SK-N-SH (cell line): ENCODE measurements at regions not wholly inside any gene's neighbourhood (a gene's known extent, or its start where the extent isn't known, plus 50 kb on each side); places are given as distances from the start of the nearest gene placed in this dataset.

Experiments used
- CTCF ChIA-PET: fragments of 300-600, 350-600 bp; formaldehyde crosslinking; extraction: SDS; loops from one replicate; lab custom pipeline; 2021; lab: Yijun Ruan, JAX
- POLR2A ChIA-PET: fragments of 350-600 bp; sonication (Branson Sonifier 250); formaldehyde crosslinking; extraction: SDS; loops from one replicate; lab custom pipeline; 2020; ENCODE audit warnings: antibody characterized with exemption, inconsistent platforms; lab: Yijun Ruan, JAX
- DNase-seq: peaks from one replicate; pipeline ENCODE4 v3.0.0; 2012
- H2AFZ ChIP-seq: fragments of 200-600 bp; sonication (generic); 2 replicates; pipeline ENCODE4 v1.8.1; 2016; ENCODE audit warnings: antibody characterized with exemption, mild to moderate bottlenecking, low read depth
- H3F3A ChIP-seq: fragments of 200-600 bp; sonication (generic); replicated peaks from 2 replicates; pipeline ENCODE3; 2016; ENCODE audit warnings: antibody characterized with exemption, mild to moderate bottlenecking; ENCODE audit not compliant: insufficient read depth
- H3K27ac ChIP-seq, 2 experiments: fragments of 200-500 bp in 1 of 2; fragments of 200-600 bp in 1 of 2; sonication (Bioruptor generic) in 1 of 2; sonication (generic), shearing (Covaris generic) in 1 of 2; 2 replicates each; pipeline versions ENCODE4 v1.5.1 to v1.6.1; 2014 to 2016; ENCODE audit warnings: low read depth in 2 of 2, inconsistent platforms in 1 of 2, low read length in 1 of 2, mild to moderate bottlenecking in 1 of 2, mixed read lengths in 1 of 2
- H3K27me3 ChIP-seq: fragments of 200-600 bp; sonication (generic), shearing (Covaris generic); 2 replicates; pipeline ENCODE4 v1.6.1; 2016; ENCODE audit warnings: mixed run types; ENCODE audit not compliant: insufficient read depth
- H3K36me3 ChIP-seq, 2 experiments: fragments of 200-500 bp in 1 of 2; fragments of 200-600 bp in 1 of 2; sonication (Bioruptor generic) in 1 of 2; sonication (generic) in 1 of 2; replicated peaks in 1 of 2; 2 replicates each; pipeline versions ENCODE3 to v1.5.1; 2014 to 2016; ENCODE audit warnings: low read length in 1 of 2, mild to moderate bottlenecking in 1 of 2; ENCODE audit not compliant: insufficient read depth in 2 of 2, control insufficient read depth in 1 of 2
- H3K4me1 ChIP-seq, 2 experiments: fragments of 200-500 bp in 1 of 2; fragments of 200-600 bp in 1 of 2; sonication (Bioruptor generic) in 1 of 2; sonication (generic), shearing (Covaris generic) in 1 of 2; 2 replicates each; pipeline versions ENCODE4 v1.5.1 to v1.6.1; 2014 to 2016; ENCODE audit warnings: low read depth in 1 of 2, low read length in 1 of 2, mixed run types in 1 of 2; ENCODE audit not compliant: insufficient read depth in 2 of 2, control insufficient read depth in 1 of 2
- H3K4me2 ChIP-seq: fragments of 200-600 bp; sonication (generic), shearing (Covaris generic); 2 replicates; pipeline ENCODE4 v1.6.1; 2017; ENCODE audit warnings: mixed run types
- H3K4me3 ChIP-seq, 2 experiments: fragments of 200-500 bp in 1 of 2; fragments of 200-600 bp in 1 of 2; sonication (Bioruptor generic) in 1 of 2; sonication (generic), shearing (Covaris generic) in 1 of 2; 2 replicates each; pipeline versions ENCODE4 v1.5.1 to v1.8.1; 2014 to 2016; ENCODE audit warnings: low read depth in 2 of 2, inconsistent platforms in 1 of 2, low read length in 1 of 2, mild to moderate bottlenecking in 1 of 2, mixed read lengths in 1 of 2, moderate library complexity in 1 of 2
- H3K79me2 ChIP-seq: fragments of 200-600 bp; sonication (generic); 2 replicates; pipeline ENCODE4 v1.8.1; 2017; ENCODE audit warnings: mild to moderate bottlenecking; ENCODE audit not compliant: insufficient read depth
- H3K9ac ChIP-seq: fragments of 200-600 bp; sonication (generic); 2 replicates; pipeline ENCODE4 v1.6.1; 2017; ENCODE audit warnings: mixed run types
- H3K9me2 ChIP-seq: fragments of 200-600 bp; sonication (generic); 2 replicates; pipeline ENCODE4 v1.6.1; 2017; ENCODE audit warnings: mixed run types
- H3K9me3 ChIP-seq: fragments of 200-600 bp; sonication (generic); 2 replicates; pipeline ENCODE4 v1.6.1; 2017; ENCODE audit warnings: mixed run types, mild to moderate bottlenecking, moderate library complexity
- H4K20me1 ChIP-seq: fragments of 200-600 bp; sonication (generic); 2 replicates; pipeline ENCODE4 v1.6.1; 2017; ENCODE audit warnings: mild to moderate bottlenecking, mixed run types; ENCODE audit not compliant: insufficient read depth
- CTCF ChIP-seq: fragments of 200-600 bp; sonication (generic); IDR thresholded peaks from 2 replicates; pipeline ENCODE4 v1.6.1; 2017; ENCODE audit warnings: antibody characterized with exemption, mild to moderate bottlenecking, moderate library complexity
- ELF1 ChIP-seq: IDR thresholded peaks from 2 replicates; pipeline ENCODE4 v1.4.0; 2012
- EZH2phosphoT487 ChIP-seq: fragments of 200-600 bp; sonication (generic); IDR thresholded peaks from 2 replicates; pipeline ENCODE4 v1.6.1; 2017; ENCODE audit warnings: low read depth, mixed run types, mild to moderate bottlenecking, antibody characterized with exemption, moderate library complexity, borderline replicate concordance
- FOXJ3 ChIP-seq: sonication (generic); formaldehyde crosslinking; IDR thresholded peaks from 2 replicates; pipeline ENCODE4 v1.5.1; 2020; ENCODE audit warnings: mild to moderate bottlenecking, missing genetic modification reagents
- FOXM1 ChIP-seq: IDR thresholded peaks from 2 replicates; pipeline ENCODE4 v1.4.0; 2012; ENCODE audit warnings: low read depth, mild to moderate bottlenecking
- GATA2 ChIP-seq: sonication (generic); formaldehyde crosslinking; IDR thresholded peaks from 2 replicates; pipeline ENCODE4 v1.5.0; 2020; ENCODE audit warnings: mild to moderate bottlenecking, missing genetic modification reagents
- JUND ChIP-seq: IDR thresholded peaks from 2 replicates; pipeline ENCODE4 v1.4.0; 2012
- POLR2AphosphoS5 ChIP-seq: IDR thresholded peaks from 2 replicates; pipeline ENCODE4 v1.6.1; 2012; ENCODE audit warnings: low read depth, low read length
- RCOR1 ChIP-seq: fragments of 150-350 bp; IDR thresholded peaks from 2 replicates; pipeline ENCODE4 v1.6.1; 2017; ENCODE audit warnings: antibody characterized with exemption, low read length
- RFX5 ChIP-seq: IDR thresholded peaks from 2 replicates; pipeline ENCODE4 v1.6.1; 2012; ENCODE audit warnings: mild to moderate bottlenecking, improper control_type of control experiment, low read length
- RXRA ChIP-seq: IDR thresholded peaks from 2 replicates; pipeline ENCODE4 v1.4.0; 2012; ENCODE audit warnings: low read depth, mild to moderate bottlenecking, borderline replicate concordance
- SIN3A ChIP-seq: IDR thresholded peaks from 2 replicates; pipeline ENCODE4 v1.6.1; 2012; ENCODE audit warnings: low read depth, mild to moderate bottlenecking, low read length, moderate library complexity, borderline replicate concordance
- SMC3 ChIP-seq: IDR thresholded peaks from 2 replicates; pipeline ENCODE4 v1.6.1; 2012; ENCODE audit warnings: low read depth, low read length, improper control_type of control experiment
- TCF12 ChIP-seq: IDR thresholded peaks from 2 replicates; pipeline ENCODE4 v1.4.0; 2012
- USF2 ChIP-seq: fragments of 150-350 bp; IDR thresholded peaks from 2 replicates; pipeline ENCODE4 v1.6.1; 2017; ENCODE audit warnings: antibody characterized with exemption, low read length, low read depth, borderline replicate concordance
- WGBS: methylation state at CpG from one replicate; pipeline ENCODE4 v1.1.6; 2017; ENCODE audit warnings: low lambda C conversion rate; 5-methylcytosine and 5-hydroxymethylcytosine counted together
- TF ChIP-seq, protein P1 (sequence below): IDR thresholded peaks from 2 replicates; pipeline ENCODE4; 2012
- TF ChIP-seq, protein P2 (sequence below): fragments of 150-350 bp; IDR thresholded peaks from 2 replicates; pipeline ENCODE4 v1.6.1; 2016; ENCODE audit warnings: mild to moderate bottlenecking, low read depth, low read length
- TF ChIP-seq, protein P3 (sequence below): IDR thresholded peaks from 2 replicates; pipeline ENCODE4 v1.6.1; 2012; ENCODE audit warnings: mild to moderate bottlenecking, low read depth, low read length, moderate library complexity

DNA sequence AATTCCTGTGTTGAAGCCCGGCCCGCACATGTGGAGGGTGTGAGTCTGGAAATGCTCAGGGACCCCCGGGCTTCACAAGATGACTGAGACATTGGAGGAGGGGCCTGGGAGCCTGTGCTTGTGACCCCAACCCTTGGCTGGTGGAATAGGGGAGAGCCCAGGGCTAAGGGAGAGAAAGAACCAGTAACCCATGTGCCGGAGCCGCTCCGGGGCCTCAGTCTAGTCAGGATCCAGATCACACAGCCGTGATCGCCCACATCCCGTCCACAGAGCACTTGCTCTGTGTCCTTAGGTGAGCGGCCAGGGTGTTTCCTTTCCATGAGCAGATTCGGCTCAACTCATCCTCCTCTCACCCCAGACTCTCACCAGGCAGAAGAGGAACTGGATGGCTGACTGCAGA is 152.3 kb upstream of the RPS6KA2 start:
- Histone ChIP-seq H3K27me3 (no peaks in the 10 kb centered on the region), H3K4me1 (peaks cover 0 to 3% of the 10 kb centered on the region in 2 experiments; a peak in 1 of 4 replicates), H3K4me2 (no peak overlapping the region), H3K4me3 (no peak overlapping the region), H2AFZ (no peak overlapping the region), H3K79me2 (no peaks in the 10 kb centered on the region), H3K9me3 (no peaks in the 10 kb centered on the region), H3K27ac (no peak overlapping the region), H4K20me1 (no peaks in the 10 kb centered on the region), H3K9ac (no peak overlapping the region), H3K36me3 (no peaks in the 10 kb centered on the region), H3F3A (no peaks in the 10 kb centered on the region), H3K9me2 (no peaks in the 10 kb centered on the region)
- ChIA-PET POLR2A (no interaction called here), CTCF (interaction anchor here (1.7 to 2.5 kb wide), 3 partner anchors 8 to 363 kb away, joined by 6 to 12 read pairs (median 8); no protein-coding TSS in a partner anchor)
- TF ChIP-seq FOXJ3 (CRISPR knock-in tag) (no peak), CTCF (no peak), JUND (no peak), USF2 (no peak), RCOR1 (no peak), GATA2 (CRISPR knock-in tag) (no peak)
- no peak for DNase-seq
- 89% methylated on average over 7 of the region's 11 CpGs for WGBS

GRCh38 chr6:166778776-166779175 is 151.7 kb upstream of the RPS6KA2 start:
- no peaks in the 10 kb centered on the region for H3K79me2 ChIP-seq
- DNase-seq: no peak
- H4K20me1 ChIP-seq: no peaks in the 10 kb centered on the region
- ChIA-PET POLR2A (interaction anchor here (0.8 kb wide), 1 partner anchor 211 kb away, joined by 3 read pairs; no protein-coding TSS in a partner anchor), CTCF (interaction anchor here (0.7 to 2.1 kb wide), 4 partner anchors 9 to 363 kb away, joined by 4 to 8 read pairs (median 6); no protein-coding TSS in a partner anchor)
- H3K4me1 ChIP-seq: peaks cover 0 to 3% of the 10 kb centered on the region in 2 experiments; a peak in 1 of 4 replicates
- H3K4me2 ChIP-seq: no peak overlapping the region
- H3K27ac ChIP-seq: no peak overlapping the region
- no peaks in the 10 kb centered on the region for H3K9me2 ChIP-seq
- no peaks in the 10 kb centered on the region for H3F3A ChIP-seq
- no peak overlapping the region for H2AFZ ChIP-seq
- H3K9ac ChIP-seq: no peak overlapping the region
- no peaks in the 10 kb centered on the region for H3K27me3 ChIP-seq
- H3K9me3 ChIP-seq: no peaks in the 10 kb centered on the region
- 78% methylated on average over 14 of the region's 14 CpGs for WGBS
- no peaks in the 10 kb centered on the region for H3K36me3 ChIP-seq
- no peak for TF ChIP-seq RCOR1
- TF ChIP-seq, protein P1, sequence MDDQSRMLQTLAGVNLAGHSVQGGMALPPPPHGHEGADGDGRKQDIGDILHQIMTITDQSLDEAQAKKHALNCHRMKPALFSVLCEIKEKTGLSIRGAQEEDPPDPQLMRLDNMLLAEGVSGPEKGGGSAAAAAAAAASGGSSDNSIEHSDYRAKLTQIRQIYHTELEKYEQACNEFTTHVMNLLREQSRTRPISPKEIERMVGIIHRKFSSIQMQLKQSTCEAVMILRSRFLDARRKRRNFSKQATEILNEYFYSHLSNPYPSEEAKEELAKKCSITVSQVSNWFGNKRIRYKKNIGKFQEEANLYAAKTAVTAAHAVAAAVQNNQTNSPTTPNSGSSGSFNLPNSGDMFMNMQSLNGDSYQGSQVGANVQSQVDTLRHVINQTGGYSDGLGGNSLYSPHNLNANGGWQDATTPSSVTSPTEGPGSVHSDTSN: no peak
- TF ChIP-seq POLR2AphosphoS5: no peak
- no peak for TF ChIP-seq RFX5
- no peak for TF ChIP-seq USF2
- no peak for TF ChIP-seq RXRA
- TF ChIP-seq, protein P2, sequence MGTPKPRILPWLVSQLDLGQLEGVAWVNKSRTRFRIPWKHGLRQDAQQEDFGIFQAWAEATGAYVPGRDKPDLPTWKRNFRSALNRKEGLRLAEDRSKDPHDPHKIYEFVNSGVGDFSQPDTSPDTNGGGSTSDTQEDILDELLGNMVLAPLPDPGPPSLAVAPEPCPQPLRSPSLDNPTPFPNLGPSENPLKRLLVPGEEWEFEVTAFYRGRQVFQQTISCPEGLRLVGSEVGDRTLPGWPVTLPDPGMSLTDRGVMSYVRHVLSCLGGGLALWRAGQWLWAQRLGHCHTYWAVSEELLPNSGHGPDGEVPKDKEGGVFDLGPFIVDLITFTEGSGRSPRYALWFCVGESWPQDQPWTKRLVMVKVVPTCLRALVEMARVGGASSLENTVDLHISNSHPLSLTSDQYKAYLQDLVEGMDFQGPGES: no peak
- no peak for TF ChIP-seq FOXM1
- TF ChIP-seq, protein P3, sequence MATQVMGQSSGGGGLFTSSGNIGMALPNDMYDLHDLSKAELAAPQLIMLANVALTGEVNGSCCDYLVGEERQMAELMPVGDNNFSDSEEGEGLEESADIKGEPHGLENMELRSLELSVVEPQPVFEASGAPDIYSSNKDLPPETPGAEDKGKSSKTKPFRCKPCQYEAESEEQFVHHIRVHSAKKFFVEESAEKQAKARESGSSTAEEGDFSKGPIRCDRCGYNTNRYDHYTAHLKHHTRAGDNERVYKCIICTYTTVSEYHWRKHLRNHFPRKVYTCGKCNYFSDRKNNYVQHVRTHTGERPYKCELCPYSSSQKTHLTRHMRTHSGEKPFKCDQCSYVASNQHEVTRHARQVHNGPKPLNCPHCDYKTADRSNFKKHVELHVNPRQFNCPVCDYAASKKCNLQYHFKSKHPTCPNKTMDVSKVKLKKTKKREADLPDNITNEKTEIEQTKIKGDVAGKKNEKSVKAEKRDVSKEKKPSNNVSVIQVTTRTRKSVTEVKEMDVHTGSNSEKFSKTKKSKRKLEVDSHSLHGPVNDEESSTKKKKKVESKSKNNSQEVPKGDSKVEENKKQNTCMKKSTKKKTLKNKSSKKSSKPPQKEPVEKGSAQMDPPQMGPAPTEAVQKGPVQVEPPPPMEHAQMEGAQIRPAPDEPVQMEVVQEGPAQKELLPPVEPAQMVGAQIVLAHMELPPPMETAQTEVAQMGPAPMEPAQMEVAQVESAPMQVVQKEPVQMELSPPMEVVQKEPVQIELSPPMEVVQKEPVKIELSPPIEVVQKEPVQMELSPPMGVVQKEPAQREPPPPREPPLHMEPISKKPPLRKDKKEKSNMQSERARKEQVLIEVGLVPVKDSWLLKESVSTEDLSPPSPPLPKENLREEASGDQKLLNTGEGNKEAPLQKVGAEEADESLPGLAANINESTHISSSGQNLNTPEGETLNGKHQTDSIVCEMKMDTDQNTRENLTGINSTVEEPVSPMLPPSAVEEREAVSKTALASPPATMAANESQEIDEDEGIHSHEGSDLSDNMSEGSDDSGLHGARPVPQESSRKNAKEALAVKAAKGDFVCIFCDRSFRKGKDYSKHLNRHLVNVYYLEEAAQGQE: no peak
- TF ChIP-seq EZH2phosphoT487: no peak
- TF ChIP-seq TCF12: no peak
- TF ChIP-seq SMC3: no peak
- TF ChIP-seq ELF1: no peak
- no peak for TF ChIP-seq JUND
- no peak for TF ChIP-seq SIN3A
- no peak overlapping the region for H3K4me3 ChIP-seq
